ENCODE measurements at regions not wholly inside any gene's neighbourhood (a gene's known extent, or its start where the extent isn't known, plus 50 kb on each side); places are given as distances from the start of the nearest gene placed in this dataset.
"Not testable (repeated sequence)": the region's sequence is repeated elsewhere in the genome, so short reads cannot be mapped to it uniquely, and the experiment has no call there.

DNA sequence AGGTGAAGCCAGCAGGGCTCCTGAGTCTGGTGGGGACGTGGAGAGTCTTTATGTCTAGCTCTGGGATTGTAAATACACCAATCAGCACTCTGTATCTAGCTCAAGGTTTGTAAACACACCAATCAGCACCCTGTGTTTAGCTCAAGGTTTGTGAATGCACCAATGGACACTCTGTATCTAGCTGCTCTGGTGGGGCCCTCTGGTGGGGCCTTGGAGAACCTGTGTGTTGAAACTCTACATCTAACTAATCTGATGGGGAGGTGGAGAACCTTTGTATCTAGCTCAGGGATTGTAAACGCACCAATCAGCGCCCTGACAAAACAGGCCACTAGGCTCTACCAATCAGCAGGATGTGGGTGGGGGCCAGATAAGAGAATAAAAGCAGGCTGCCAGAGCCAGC is 240.6 kb upstream of the PTGER4 start:
- peaks cover 23 to 48% (median 27%) of the 10 kb centered on the region in 4 experiments for H3K4me1 ChIP-seq (ENCODE audit: control extremely low read depth in 1 of 4, control insufficient read depth in 4 of 4, insufficient read depth in 4 of 4, low read length in 3 of 4)
- CTCF ChIA-PET, result interaction anchor here (0.7 to 1.4 kb wide), 2 partner anchors 99 to 241 kb away, joined by 3 read pairs; partner anchors contain the start of gene PTGER4
- DNase-seq; H3K4me3 ChIP-seq (ENCODE audit: control insufficient read depth in 1 of 7, extremely low read depth in 1 of 7, insufficient read depth in 4 of 7, low read depth in 2 of 7, low read length in 6 of 7); POLR2A ChIA-PET; H3K36me3 ChIP-seq (ENCODE audit: control insufficient read depth in 4 of 4, insufficient read depth in 4 of 4, low read length in 3 of 4); H3K27me3 ChIP-seq (replicated peaks in 2 of 5; ENCODE audit: control insufficient read depth in 4 of 5, insufficient read depth in 5 of 5, low read length in 4 of 5); H3K9me3 ChIP-seq (ENCODE audit: control extremely low read depth in 1 of 5, control insufficient read depth in 4 of 5, insufficient read depth in 2 of 5, low read depth in 1 of 5, low read length in 4 of 5); H3K27ac ChIP-seq (ENCODE audit: insufficient read depth in 1 of 2, low read depth in 1 of 2, low read length in 2 of 2, poor library complexity in 1 of 2, severe bottlenecking in 2 of 2): not testable (repeated sequence)
- WGBS (ENCODE audit: insufficient coverage), result 87% methylated on average over 2 of the region's 3 CpGs

DNA sequence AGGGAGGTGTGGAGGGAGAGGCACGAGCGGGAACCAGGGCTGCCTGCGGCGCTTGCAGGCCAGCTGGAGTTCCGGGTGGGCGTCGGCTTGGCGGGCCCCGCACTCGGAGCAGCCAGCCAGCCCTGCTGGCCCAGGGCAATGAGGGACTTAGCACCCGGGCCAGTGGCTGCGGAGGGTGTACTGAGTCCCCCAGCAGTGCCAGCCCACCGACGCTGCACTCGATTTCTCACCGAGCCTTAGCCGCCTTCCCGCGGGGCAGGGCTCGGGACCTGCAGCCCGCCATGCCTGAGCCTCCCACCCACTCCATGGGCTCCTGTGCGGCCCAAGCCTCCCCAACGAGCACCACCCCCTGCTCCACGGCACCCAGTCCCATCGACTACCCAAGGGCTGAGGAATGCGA is 241.1 kb upstream of the PTGER4 start:
- WGBS (ENCODE audit: insufficient coverage), result 99% methylated on average over 16 of the region's 26 CpGs
- DNase-seq; H3K27me3 ChIP-seq (replicated peaks in 2 of 5; ENCODE audit: control insufficient read depth in 4 of 5, insufficient read depth in 5 of 5, low read length in 4 of 5); H3K9me3 ChIP-seq (ENCODE audit: control extremely low read depth in 1 of 5, control insufficient read depth in 4 of 5, insufficient read depth in 2 of 5, low read depth in 1 of 5, low read length in 4 of 5); H3K36me3 ChIP-seq (ENCODE audit: control insufficient read depth in 4 of 4, insufficient read depth in 4 of 4, low read length in 3 of 4); H3K27ac ChIP-seq (ENCODE audit: insufficient read depth in 1 of 2, low read depth in 1 of 2, low read length in 2 of 2, poor library complexity in 1 of 2, severe bottlenecking in 2 of 2); POLR2A ChIA-PET; H3K4me3 ChIP-seq (ENCODE audit: control insufficient read depth in 1 of 7, extremely low read depth in 1 of 7, insufficient read depth in 4 of 7, low read depth in 2 of 7, low read length in 6 of 7): not testable (repeated sequence)
- peaks cover 23 to 48% (median 27%) of the 10 kb centered on the region in 4 experiments for H3K4me1 ChIP-seq (ENCODE audit: control extremely low read depth in 1 of 4, control insufficient read depth in 4 of 4, insufficient read depth in 4 of 4, low read length in 3 of 4)
- CTCF ChIA-PET, result interaction anchor here (1.4 kb wide), 1 partner anchor 241 kb away, joined by 3 read pairs; the partner anchor contains the start of gene PTGER4

DNA sequence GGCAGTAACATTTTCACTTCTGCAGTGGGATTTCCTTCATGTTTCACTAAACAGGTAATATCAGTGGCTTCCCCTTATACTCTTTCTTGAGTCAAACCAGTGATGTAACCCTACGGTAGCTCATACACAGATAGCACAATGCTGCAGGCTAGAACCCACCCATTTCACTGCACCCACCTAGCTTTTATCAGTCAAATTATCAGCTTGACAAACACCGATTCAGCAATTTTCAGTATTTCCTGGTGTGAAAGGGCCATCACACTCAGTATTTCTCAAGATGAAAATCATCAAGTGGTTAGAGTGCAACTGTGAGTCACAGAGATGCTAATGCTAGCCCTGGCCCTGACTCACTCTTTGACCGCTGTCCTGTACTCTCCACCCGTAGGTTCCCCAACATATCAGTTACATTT is 242.3 kb upstream of the PTGER4 start:
- Histone ChIP-seq H3K9me3 (ENCODE audit: control extremely low read depth in 1 of 5, control insufficient read depth in 4 of 5, insufficient read depth in 2 of 5, low read depth in 1 of 5, low read length in 4 of 5) (no peaks in the 10 kb centered on the region), H3K27ac (ENCODE audit: insufficient read depth in 1 of 2, low read depth in 1 of 2, low read length in 2 of 2, poor library complexity in 1 of 2, severe bottlenecking in 2 of 2) (no peak overlapping the region), H3K4me1 (ENCODE audit: control extremely low read depth in 1 of 4, control insufficient read depth in 4 of 4, insufficient read depth in 4 of 4, low read length in 3 of 4) (peaks cover 22 to 46% (median 25%) of the 10 kb centered on the region in 4 experiments), H3K4me3 (ENCODE audit: control insufficient read depth in 1 of 7, extremely low read depth in 1 of 7, insufficient read depth in 4 of 7, low read depth in 2 of 7, low read length in 6 of 7) (no peak overlapping the region), H3K27me3 (replicated peaks in 2 of 5; ENCODE audit: control insufficient read depth in 4 of 5, insufficient read depth in 5 of 5, low read length in 4 of 5) (no peaks in the 10 kb centered on the region), H3K36me3 (ENCODE audit: control insufficient read depth in 4 of 4, insufficient read depth in 4 of 4, low read length in 3 of 4) (no peaks in the 10 kb centered on the region)
- WGBS (ENCODE audit: insufficient coverage), result 57% methylated on average over 2 of the region's 4 CpGs
- DNase-seq, result peak in 2 of 3 donors; percentile 63 to 80
- POLR2A ChIA-PET, result no interaction called here
- CTCF ChIA-PET, result interaction anchor here (0.6 to 2.8 kb wide), 9 partner anchors 10 to 186 kb away, joined by 3 to 13 read pairs (median 4); no protein-coding TSS in a partner anchor

- Histone ChIP-seq H3K36me3 (ENCODE audit: control insufficient read depth in 4 of 4, insufficient read depth in 4 of 4, low read length in 3 of 4) (no peaks in the 10 kb centered on the region), H3K27me3 (replicated peaks in 2 of 5; ENCODE audit: control insufficient read depth in 4 of 5, insufficient read depth in 5 of 5, low read length in 4 of 5) (no peaks in the 10 kb centered on the region), H3K27ac (ENCODE audit: insufficient read depth in 1 of 2, low read depth in 1 of 2, low read length in 2 of 2, poor library complexity in 1 of 2, severe bottlenecking in 2 of 2) (no peak overlapping the region), H3K4me1 (ENCODE audit: control extremely low read depth in 1 of 4, control insufficient read depth in 4 of 4, insufficient read depth in 4 of 4, low read length in 3 of 4) (peaks cover 17 to 38% (median 22%) of the 10 kb centered on the region in 4 experiments), H3K9me3 (ENCODE audit: control extremely low read depth in 1 of 5, control insufficient read depth in 4 of 5, insufficient read depth in 2 of 5, low read depth in 1 of 5, low read length in 4 of 5) (no peaks in the 10 kb centered on the region), H3K4me3 (ENCODE audit: control insufficient read depth in 1 of 7, extremely low read depth in 1 of 7, insufficient read depth in 4 of 7, low read depth in 2 of 7, low read length in 6 of 7) (peak overlapping the region in 2 of 7 experiments; percentile 26 to 33)
- CTCF ChIA-PET, result interaction anchor here (0.8 to 2.8 kb wide), 6 partner anchors 9 to 26 kb away, joined by 3 to 13 read pairs (median 4); no protein-coding TSS in a partner anchor
- POLR2A ChIA-PET, result interaction anchor here (0.6 kb wide), 1 partner anchor 52 kb away, joined by 4 read pairs; no protein-coding TSS in a partner anchor
- WGBS (ENCODE audit: insufficient coverage), result 33% methylated on average over 6 of the region's 9 CpGs
- peak; percentile 35 to 78 (median 69) for DNase-seq
Measured at GRCh38 chr5:40436535-40437237, 243.0 kb upstream of the PTGER4 start.

- H3K27me3 ChIP-seq (replicated peaks in 2 of 5; ENCODE audit: control insufficient read depth in 4 of 5, insufficient read depth in 5 of 5, low read length in 4 of 5); H3K36me3 ChIP-seq (ENCODE audit: control insufficient read depth in 4 of 4, insufficient read depth in 4 of 4, low read length in 3 of 4); H3K9me3 ChIP-seq (ENCODE audit: control extremely low read depth in 1 of 5, control insufficient read depth in 4 of 5, insufficient read depth in 2 of 5, low read depth in 1 of 5, low read length in 4 of 5); H3K4me3 ChIP-seq (ENCODE audit: control insufficient read depth in 1 of 7, extremely low read depth in 1 of 7, insufficient read depth in 4 of 7, low read depth in 2 of 7, low read length in 6 of 7); DNase-seq; H3K27ac ChIP-seq (ENCODE audit: insufficient read depth in 1 of 2, low read depth in 1 of 2, low read length in 2 of 2, poor library complexity in 1 of 2, severe bottlenecking in 2 of 2): not testable (repeated sequence)
- 100% methylated on average over 1 of the region's 4 CpGs for WGBS (ENCODE audit: insufficient coverage)
- H3K4me1 ChIP-seq (ENCODE audit: control extremely low read depth in 1 of 4, control insufficient read depth in 4 of 4, insufficient read depth in 4 of 4, low read length in 3 of 4), result peaks cover 13 to 29% (median 17%) of the 10 kb centered on the region in 4 experiments
- ChIA-PET CTCF (interaction anchor here (0.7 to 2.8 kb wide), 3 partner anchors 8 to 14 kb away, joined by 3 to 13 read pairs (median 3); no protein-coding TSS in a partner anchor), POLR2A (interaction anchor here (0.6 kb wide), 1 partner anchor 245 kb away, joined by 3 read pairs; no protein-coding TSS in a partner anchor)
Measured at GRCh38 chr5:40435706-40436105, 244.0 kb upstream of the PTGER4 start.

DNA sequence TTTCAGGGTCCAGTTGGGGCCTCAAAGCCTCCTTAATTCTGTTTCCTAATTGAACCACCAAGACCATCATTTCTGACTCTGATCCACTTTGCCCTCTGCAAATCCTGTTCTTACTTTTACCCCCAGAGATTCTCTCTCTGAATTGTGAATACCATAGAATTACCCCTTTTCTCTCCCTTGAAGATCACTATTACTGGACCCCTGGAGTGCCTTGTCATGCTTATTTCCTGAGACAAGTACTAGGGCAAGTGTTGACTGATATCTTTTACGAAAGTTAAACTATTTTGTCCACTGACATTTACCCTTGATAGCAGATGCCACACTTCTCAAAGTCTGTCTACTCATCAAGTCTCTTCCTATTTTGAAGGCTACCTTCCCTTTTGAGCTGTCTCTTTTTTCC is 246.9 kb upstream of the PTGER4 start:
- CTCF ChIA-PET, result no interaction called here
- H3K4me3 ChIP-seq (ENCODE audit: control insufficient read depth in 1 of 7, extremely low read depth in 1 of 7, insufficient read depth in 4 of 7, low read depth in 2 of 7, low read length in 6 of 7), result no peak overlapping the region
- H3K9me3 ChIP-seq (ENCODE audit: control extremely low read depth in 1 of 5, control insufficient read depth in 4 of 5, insufficient read depth in 2 of 5, low read depth in 1 of 5, low read length in 4 of 5), result no peaks in the 10 kb centered on the region
- H3K36me3 ChIP-seq (ENCODE audit: control insufficient read depth in 4 of 4, insufficient read depth in 4 of 4, low read length in 3 of 4), result no peaks in the 10 kb centered on the region
- no peak overlapping the region for H3K27ac ChIP-seq (ENCODE audit: insufficient read depth in 1 of 2, low read depth in 1 of 2, low read length in 2 of 2, poor library complexity in 1 of 2, severe bottlenecking in 2 of 2)
- 33% methylated on average over 1 of the region's 1 CpG for WGBS (ENCODE audit: insufficient coverage)
- POLR2A ChIA-PET, result no interaction called here
- no peaks in the 10 kb centered on the region for H3K27me3 ChIP-seq (replicated peaks in 2 of 5; ENCODE audit: control insufficient read depth in 4 of 5, insufficient read depth in 5 of 5, low read length in 4 of 5)
- DNase-seq, result no peak
- peaks cover 22 to 43% (median 27%) of the 10 kb centered on the region in 4 experiments for H3K4me1 ChIP-seq (ENCODE audit: control extremely low read depth in 1 of 4, control insufficient read depth in 4 of 4, insufficient read depth in 4 of 4, low read length in 3 of 4)

- Histone ChIP-seq H3K4me1 (ENCODE audit: control extremely low read depth in 1 of 4, control insufficient read depth in 4 of 4, insufficient read depth in 4 of 4, low read length in 3 of 4) (peaks cover 17 to 32% (median 18%) of the 10 kb centered on the region in 4 experiments), H3K4me3 (ENCODE audit: control insufficient read depth in 1 of 7, extremely low read depth in 1 of 7, insufficient read depth in 4 of 7, low read depth in 2 of 7, low read length in 6 of 7) (no peak overlapping the region), H3K27me3 (replicated peaks in 2 of 5; ENCODE audit: control insufficient read depth in 4 of 5, insufficient read depth in 5 of 5, low read length in 4 of 5) (no peaks in the 10 kb centered on the region), H3K9me3 (ENCODE audit: control extremely low read depth in 1 of 5, control insufficient read depth in 4 of 5, insufficient read depth in 2 of 5, low read depth in 1 of 5, low read length in 4 of 5) (no peaks in the 10 kb centered on the region), H3K36me3 (ENCODE audit: control insufficient read depth in 4 of 4, insufficient read depth in 4 of 4, low read length in 3 of 4) (no peaks in the 10 kb centered on the region), H3K27ac (ENCODE audit: insufficient read depth in 1 of 2, low read depth in 1 of 2, low read length in 2 of 2, poor library complexity in 1 of 2, severe bottlenecking in 2 of 2) (no peak overlapping the region)
- no CpG with 5 or more reads among the region's 1 CpG for WGBS (ENCODE audit: insufficient coverage)
- ChIA-PET POLR2A (no interaction called here), CTCF (no interaction called here)
- no peak for DNase-seq
Measured at GRCh38 chr5:40431734-40432133, 248.0 kb upstream of the PTGER4 start.

All from common myeloid progenitor, CD34-positive (primary cell).